K562 (cell line): ENCODE measurements at regions not wholly inside any gene's neighbourhood (a gene's known extent, or its start where the extent isn't known, plus 50 kb on each side); places are given as distances from the start of the nearest gene placed in this dataset.

ENCODE experiments used
- BCLAF1 ChIP-seq, 2 experiments: fragments of 450-650 bp in 1 of 2; IDR thresholded peaks; 2 replicates each; pipeline ENCODE4 v1.6.1; 2011 to 2017; ENCODE audit warnings: low read depth in 2 of 2, antibody characterized with exemption in 1 of 2, borderline replicate concordance in 1 of 2, low read length in 1 of 2, mild to moderate bottlenecking in 1 of 2, mixed read lengths in 1 of 2; ENCODE audit not compliant: control insufficient read depth in 1 of 2
- HDGF ChIP-seq: fragments of 450-650 bp; IDR thresholded peaks from 2 replicates; pipeline ENCODE4 v1.6.1; 2016
- NR0B1 ChIP-seq: fragments of 450-650 bp; IDR thresholded peaks from one replicate; pipeline ENCODE4 v1.6.1; 2018; ENCODE audit warnings: mild to moderate bottlenecking, moderate library complexity; ENCODE audit not compliant: partially characterized antibody
- PKNOX1 ChIP-seq: fragments of 450-650 bp; IDR thresholded peaks from 2 replicates; pipeline ENCODE4 v1.6.1; 2016
- REST ChIP-seq, 2 experiments: fragments of 450-650 bp; formaldehyde crosslinking in 1 of 2; IDR thresholded peaks; 2 replicates each; pipeline versions ENCODE4 v1.4.0 to v1.6.1; 2014 to 2020; ENCODE audit warnings: mild to moderate bottlenecking in 2 of 2, borderline replicate concordance in 1 of 2, low read depth in 1 of 2
- THAP7 ChIP-seq: fragments of 250-450 bp; sonication (Bioruptor Pico); IDR thresholded peaks from 2 replicates; pipeline ENCODE4 v1.5.0; 2021
- ZNF134 ChIP-seq: fragments of 250-450 bp; sonication (Bioruptor Pico); conservative IDR thresholded peaks from 2 replicates; pipeline ENCODE4 v1.4.0; 2020

- TF ChIP-seq REST (IDR thresholded peaks at IDR 0.05; ENCODE audit: borderline replicate concordance), result no peak
- no peak for TF ChIP-seq REST (CRISPR knock-in tag; IDR thresholded peaks at IDR 0.05; ENCODE audit: low read depth)
- TF ChIP-seq THAP7, result no peak
- TF ChIP-seq NR0B1, result no peak
- TF ChIP-seq PKNOX1, result no peak
- TF ChIP-seq BCLAF1 (IDR thresholded peaks at IDR 0.05; ENCODE audit: borderline replicate concordance in 1 of 2, control insufficient read depth in 1 of 2, low read depth in 2 of 2, low read length in 1 of 2), result no peak
- TF ChIP-seq ZNF134, result no peak
- no peak for TF ChIP-seq HDGF
These were observed 56.1 kb upstream of the LDLRAD3 start (continued) for GRCh38 chr11:35887737-35888136.
